ENCODE measurements at regions not wholly inside any gene's neighbourhood (a gene's known extent, or its start where the extent isn't known, plus 50 kb on each side); places are given as distances from the start of the nearest gene placed in this dataset.

GRCh38 chr4:125758438-125758837, 443.7 kb downstream of the FAT4 start:
- DNase-seq (ENCODE audit: low spot score) (no peak), ATAC-seq (no peak)
- ChIA-PET CTCF (no interaction called here), POLR2A (no interaction called here)
- Mint-ChIP-seq H3K4me1 (no peaks in the 10 kb centered on the region), H3K4me3 (no peak overlapping the region), H3K36me3 (no peaks in the 10 kb centered on the region), H3K9me3 (no peaks in the 10 kb centered on the region), H3K27ac (no peak overlapping the region), H3K27me3 (ENCODE audit: low read depth) (no peaks in the 10 kb centered on the region)
- no peak for TF ChIP-seq TP53 (CRISPR knock-in tag; IDR thresholded peaks at IDR 0.05)
- no peak for TF ChIP-seq NFE2L1 (CRISPR knock-in tag; IDR thresholded peaks at IDR 0.05)
- no peak for TF ChIP-seq STAT6 (CRISPR knock-in tag; conservative IDR thresholded peaks at IDR 0.05; ENCODE audit: low read depth)
- no peak for TF ChIP-seq ZNF396 (CRISPR knock-in tag; IDR thresholded peaks at IDR 0.05; ENCODE audit: borderline replicate concordance)
- TF ChIP-seq AFF4 (CRISPR knock-in tag; IDR thresholded peaks at IDR 0.05; ENCODE audit: borderline replicate concordance): no peak
- TF ChIP-seq ZNF416 (CRISPR knock-in tag; IDR thresholded peaks at IDR 0.05): no peak
- no peak for TF ChIP-seq RELA (CRISPR knock-in tag; IDR thresholded peaks at IDR 0.05; ENCODE audit: borderline replicate concordance)
- TF ChIP-seq HMGXB4 (CRISPR knock-in tag; IDR thresholded peaks at IDR 0.05): no peak
- TF ChIP-seq ZNF263 (CRISPR knock-in tag; IDR thresholded peaks at IDR 0.05; ENCODE audit: low read depth): no peak

GRCh38 chr4:125760201-125760819, 445.6 kb downstream of the FAT4 start:
- no peak overlapping the region for H3K4me3 Mint-ChIP-seq
- H3K9me3 Mint-ChIP-seq: no peaks in the 10 kb centered on the region
- ChIA-PET CTCF (interaction anchor here (1.8 kb wide), 1 partner anchor 9 kb away, joined by 6 read pairs; no protein-coding TSS in a partner anchor), POLR2A (no interaction called here)
- DNase-seq (ENCODE audit: low spot score) (no peak), ATAC-seq (no peak)
- TF ChIP-seq CDX4 (CRISPR knock-in tag; IDR thresholded peaks at IDR 0.05; ENCODE audit: borderline replicate concordance): no peak
- TF ChIP-seq ETV6 (CRISPR knock-in tag; IDR thresholded peaks at IDR 0.05): no peak
- no peak for TF ChIP-seq ZNF219 (CRISPR knock-in tag; IDR thresholded peaks at IDR 0.05; ENCODE audit: borderline replicate concordance)
- TF ChIP-seq ZNF121 (CRISPR knock-in tag; IDR thresholded peaks at IDR 0.05): no peak
- TF ChIP-seq ESRRA (CRISPR knock-in tag; IDR thresholded peaks at IDR 0.05; ENCODE audit: borderline replicate concordance): no peak
- TF ChIP-seq MYBL2 (CRISPR knock-in tag; IDR thresholded peaks at IDR 0.05): no peak
- TF ChIP-seq GABPB1 (CRISPR knock-in tag; IDR thresholded peaks at IDR 0.05): no peak
- TF ChIP-seq JUN (CRISPR knock-in tag; IDR thresholded peaks at IDR 0.05): no peak
- H3K27me3 Mint-ChIP-seq (ENCODE audit: low read depth): no peaks in the 10 kb centered on the region
- no peaks in the 10 kb centered on the region for H3K36me3 Mint-ChIP-seq
- no peak overlapping the region for H3K27ac Mint-ChIP-seq
- no peaks in the 10 kb centered on the region for H3K4me1 Mint-ChIP-seq
